B cell (primary cell): ENCODE measurements at regions not wholly inside any gene's neighbourhood (a gene's known extent, or its start where the extent isn't known, plus 50 kb on each side); places are given as distances from the start of the nearest gene placed in this dataset.

ENCODE experiments used
- ATAC-seq: fragments of 200-7000 bp; cut with Tn5 transposase; one replicate; pipeline ENCODE4 v1.10.0; 2021; ENCODE audit warnings: low read depth, mild to moderate bottlenecking, moderate number of reproducible peaks, moderate library complexity
- CTCF ChIA-PET: fragments of 350-600 bp; sonication (Branson Sonifier 250); formaldehyde crosslinking; loops from one replicate; lab custom pipeline; 2021; ENCODE audit warnings: antibody characterized with exemption, inconsistent platforms; lab: Charles Lee
- POLR2A ChIA-PET: fragments of 350-600 bp; sonication (Branson Sonifier 250); formaldehyde crosslinking; loops from one replicate; lab custom pipeline; 2021; ENCODE audit warnings: antibody characterized with exemption; lab: Charles Lee
- DNase-seq: peaks from one replicate; pipeline ENCODE4 v3.0.0; 2013
- H2AFZ ChIP-seq: 2 replicates; pipeline ENCODE4 v1.6.1; 2012; ENCODE audit warnings: mild to moderate bottlenecking, low read depth, low read length; ENCODE audit not compliant: insufficient read depth, poor library complexity, severe bottlenecking
- H3K27ac ChIP-seq, 2 donors: 1 replicate in 1 of 2; 2 replicates in 1 of 2; pipeline ENCODE4 v1.5.1; 2012 to 2013; ENCODE audit warnings: low read length in 2 of 2, mild to moderate bottlenecking in 2 of 2, moderate library complexity in 1 of 2
- H3K27me3 ChIP-seq, 4 experiments: fragments of 200-600 bp in 1 of 4; sonication (generic) in 1 of 4; replicated peaks in 1 of 4; 1 replicate in 2 of 4; 2 replicates in 2 of 4; pipeline versions ENCODE4 v1.6.1 to v1.7.0; 2013 to 2016; ENCODE audit warnings: low read length in 3 of 4, mild to moderate bottlenecking in 2 of 4, mixed read lengths in 1 of 4, moderate library complexity in 1 of 4; ENCODE audit not compliant: insufficient read depth in 4 of 4, control insufficient read depth in 3 of 4; ENCODE audit errors: control extremely low read depth in 1 of 4
- H3K36me3 ChIP-seq, 2 experiments: replicated peaks in 1 of 2; 1 replicate in 1 of 2; 2 replicates in 1 of 2; pipeline versions ENCODE4 v1.6.1 to v1.7.1; 2013; ENCODE audit warnings: low read length in 1 of 2; ENCODE audit not compliant: insufficient read depth in 2 of 2, control insufficient read depth in 1 of 2; ENCODE audit errors: control extremely low read depth in 1 of 2, extremely low read depth in 1 of 2
- H3K4me1 ChIP-seq, 2 donors: fragments of 200-600 bp in 1 of 2; sonication (generic) in 1 of 2; 1 replicate in 1 of 2; 2 replicates in 1 of 2; pipeline versions ENCODE4 v1.5.1 to v1.6.1; 2013 to 2017; ENCODE audit warnings: low read length in 2 of 2; ENCODE audit not compliant: control insufficient read depth in 2 of 2, insufficient read depth in 2 of 2
- H3K4me2 ChIP-seq: replicated peaks from 2 replicates; pipeline ENCODE3; 2012; ENCODE audit warnings: mild to moderate bottlenecking, low read depth, low read length; ENCODE audit not compliant: poor library complexity, severe bottlenecking
- H3K4me3 ChIP-seq, 5 experiments: fragments of 200-600 bp in 1 of 5; sonication (generic) in 1 of 5; 1 replicate in 3 of 5; 2 replicates in 2 of 5; pipeline versions ENCODE4 v1.5.1 to v1.7.0; 2011 to 2016; ENCODE audit warnings: low read length in 4 of 5, mild to moderate bottlenecking in 4 of 5, low read depth in 2 of 5, control low read depth in 1 of 5, moderate library complexity in 1 of 5; ENCODE audit not compliant: insufficient read depth in 1 of 5; ENCODE audit errors: control extremely low read depth in 1 of 5, extremely low read depth in 1 of 5
- H3K79me2 ChIP-seq: fragments of 200-600 bp; sonication (generic); one replicate; pipeline ENCODE4 v1.6.0; 2016; ENCODE audit warnings: low read length; ENCODE audit not compliant: control insufficient read depth, insufficient read depth
- H3K9ac ChIP-seq: fragments of 200-600 bp; sonication (generic); 2 replicates; pipeline ENCODE4 v1.6.1; 2017; ENCODE audit warnings: mild to moderate bottlenecking, low read length, moderate library complexity
- H3K9me3 ChIP-seq, 3 donors: one replicate each; pipeline versions ENCODE4 v1.6.1 to v1.7.1; 2013; ENCODE audit warnings: low read length in 2 of 3; ENCODE audit not compliant: control insufficient read depth in 2 of 3, insufficient read depth in 1 of 3; ENCODE audit errors: control extremely low read depth in 1 of 3
- H4K20me1 ChIP-seq: 2 replicates; pipeline ENCODE4 v1.6.0; 2012; ENCODE audit warnings: mild to moderate bottlenecking, low read length; ENCODE audit not compliant: insufficient read depth, control insufficient read depth, poor library complexity, severe bottlenecking
- H3K27ac Mint-ChIP-seq: one replicate; pipeline ENCODE4 v1.8.0; 2021; ENCODE audit warnings: mixed read lengths
- H3K27me3 Mint-ChIP-seq: one replicate; pipeline ENCODE4 v1.8.0; 2021; ENCODE audit warnings: mixed read lengths
- H3K4me1 Mint-ChIP-seq: one replicate; pipeline ENCODE4 v1.8.0; 2021; ENCODE audit warnings: mixed read lengths
- H3K4me3 Mint-ChIP-seq: one replicate; pipeline ENCODE4 v1.8.0; 2021; ENCODE audit warnings: mixed read lengths
- H3K9me3 Mint-ChIP-seq: one replicate; pipeline ENCODE4 v1.8.0; 2022; ENCODE audit warnings: mixed read lengths; ENCODE audit not compliant: insufficient read depth
- EZH2 ChIP-seq: IDR thresholded peaks from 2 replicates; pipeline ENCODE4 v1.6.1; 2012; ENCODE audit warnings: borderline replicate concordance, low read depth, mild to moderate bottlenecking, moderate library complexity, low read length; ENCODE audit not compliant: insufficient read depth, poor library complexity, severe bottlenecking
- WGBS: methylation state at CpG from one replicate; pipeline ENCODE4 v1.1.5; 2013; ENCODE audit warnings: missing lambda C conversion rate; ENCODE audit not compliant: insufficient coverage; 5-methylcytosine and 5-hydroxymethylcytosine counted together
- intact Hi-C: fragments of 100-400 bp; cut with micrococcal nuclease; formaldehyde crosslinking; loops from one replicate; pipeline ENCODE4 v1.10.0; 2022
- TF ChIP-seq, protein P1 (sequence below): fragments of 200-600 bp; IDR thresholded peaks from one replicate; pipeline ENCODE4 v1.8.0; 2022; ENCODE audit warnings: antibody characterized with exemption, mild to moderate bottlenecking

DNA sequence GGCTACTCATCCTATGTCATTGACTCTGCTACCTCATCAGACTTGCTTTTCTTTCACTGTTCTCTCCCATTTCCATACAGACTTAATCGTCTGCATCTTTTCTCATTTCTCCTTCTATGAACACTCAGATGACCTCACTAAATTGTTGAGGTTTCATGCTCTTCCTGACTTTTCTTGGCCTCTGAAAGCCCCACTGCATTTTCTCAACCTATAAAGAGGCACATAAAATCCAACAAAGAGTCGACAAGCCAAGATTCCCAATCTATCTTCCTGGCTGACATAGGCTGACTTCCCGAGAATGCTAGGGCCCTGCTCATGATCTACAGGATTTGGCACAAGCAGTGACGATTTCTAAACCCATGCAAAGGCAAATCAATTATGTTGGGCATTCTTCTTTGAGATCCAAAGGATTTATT, 280.8 kb upstream of the DPYD start:
- Mint-ChIP-seq H3K4me3 (no peak overlapping the region), H3K4me1 (no peaks in the 10 kb centered on the region), H3K9me3 (no peaks in the 10 kb centered on the region), H3K27ac (no peak overlapping the region), H3K27me3 (no peaks in the 10 kb centered on the region)
- Histone ChIP-seq H3K9ac (no peak overlapping the region), H3K36me3 (no peaks in the 10 kb centered on the region), H3K4me3 (no peak overlapping the region), H3K4me1 (no peaks in the 10 kb centered on the region), H3K4me2 (no peak overlapping the region), H3K9me3 (no peaks in the 10 kb centered on the region), H3K27me3 (no peaks in the 10 kb centered on the region), H2AFZ (no peak overlapping the region), H3K27ac (no peak overlapping the region), H3K79me2 (no peaks in the 10 kb centered on the region), H4K20me1 (no peaks in the 10 kb centered on the region)
- ChIA-PET POLR2A (no interaction called here), CTCF (no interaction called here)
- 64% methylated on average over 3 of the region's 4 CpGs for WGBS
- no peak for DNase-seq
- intact Hi-C loops: no loop called here
- TF ChIP-seq, protein P1, sequence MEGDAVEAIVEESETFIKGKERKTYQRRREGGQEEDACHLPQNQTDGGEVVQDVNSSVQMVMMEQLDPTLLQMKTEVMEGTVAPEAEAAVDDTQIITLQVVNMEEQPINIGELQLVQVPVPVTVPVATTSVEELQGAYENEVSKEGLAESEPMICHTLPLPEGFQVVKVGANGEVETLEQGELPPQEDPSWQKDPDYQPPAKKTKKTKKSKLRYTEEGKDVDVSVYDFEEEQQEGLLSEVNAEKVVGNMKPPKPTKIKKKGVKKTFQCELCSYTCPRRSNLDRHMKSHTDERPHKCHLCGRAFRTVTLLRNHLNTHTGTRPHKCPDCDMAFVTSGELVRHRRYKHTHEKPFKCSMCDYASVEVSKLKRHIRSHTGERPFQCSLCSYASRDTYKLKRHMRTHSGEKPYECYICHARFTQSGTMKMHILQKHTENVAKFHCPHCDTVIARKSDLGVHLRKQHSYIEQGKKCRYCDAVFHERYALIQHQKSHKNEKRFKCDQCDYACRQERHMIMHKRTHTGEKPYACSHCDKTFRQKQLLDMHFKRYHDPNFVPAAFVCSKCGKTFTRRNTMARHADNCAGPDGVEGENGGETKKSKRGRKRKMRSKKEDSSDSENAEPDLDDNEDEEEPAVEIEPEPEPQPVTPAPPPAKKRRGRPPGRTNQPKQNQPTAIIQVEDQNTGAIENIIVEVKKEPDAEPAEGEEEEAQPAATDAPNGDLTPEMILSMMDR: no peak
- TF ChIP-seq EZH2: no peak
- no peak for ATAC-seq

DNA sequence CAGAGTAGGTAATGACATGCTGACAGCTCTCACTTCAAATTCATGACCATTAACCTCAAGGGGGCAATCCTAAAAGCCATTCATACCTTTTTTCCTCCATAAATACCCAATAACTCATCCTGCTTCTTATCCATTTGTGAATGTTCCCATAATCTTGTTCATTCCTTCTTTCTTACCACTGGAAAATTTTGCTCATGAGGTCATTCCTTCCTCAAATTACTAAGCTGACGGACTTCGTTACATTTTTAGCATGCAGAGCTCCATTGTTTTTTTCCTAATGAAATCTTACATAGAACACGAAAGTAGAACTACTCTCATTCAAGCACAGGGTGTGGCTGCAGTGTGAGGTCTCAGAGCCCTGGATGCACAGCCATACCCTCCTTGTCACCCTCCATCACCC, 276.5 kb upstream of the DPYD start:
- Mint-ChIP-seq H3K4me1 (no peaks in the 10 kb centered on the region), H3K4me3 (no peak overlapping the region), H3K27ac (no peak overlapping the region), H3K27me3 (no peaks in the 10 kb centered on the region), H3K9me3 (no peaks in the 10 kb centered on the region)
- POLR2A ChIA-PET: no interaction called here
- no peak overlapping the region for H3K4me2 ChIP-seq
- no peak overlapping the region for H3K4me3 ChIP-seq
- no peaks in the 10 kb centered on the region for H3K27me3 ChIP-seq
- no peaks in the 10 kb centered on the region for H4K20me1 ChIP-seq
- TF ChIP-seq EZH2: no peak
- TF ChIP-seq, protein P1: no peak
- DNase-seq (no peak), ATAC-seq (no peak)
- WGBS: 86% methylated on average over 3 of the region's 3 CpGs
- no peaks in the 10 kb centered on the region for H3K36me3 ChIP-seq
- intact Hi-C loops: no loop called here
- no peaks in the 10 kb centered on the region for H3K9me3 ChIP-seq
- no peak overlapping the region for H3K9ac ChIP-seq
- no peaks in the 10 kb centered on the region for H3K79me2 ChIP-seq
- H3K4me1 ChIP-seq: no peaks in the 10 kb centered on the region
- no peak overlapping the region for H3K27ac ChIP-seq
- CTCF ChIA-PET: no interaction called here
- no peak overlapping the region for H2AFZ ChIP-seq
